ENCODE measurements at regions not wholly inside any gene's neighbourhood (a gene's known extent, or its start where the extent isn't known, plus 50 kb on each side); places are given as distances from the start of the nearest gene placed in this dataset.
A peak's percentile ranks its signal among the peaks of the same experiment; 100 is the strongest.

DNA sequence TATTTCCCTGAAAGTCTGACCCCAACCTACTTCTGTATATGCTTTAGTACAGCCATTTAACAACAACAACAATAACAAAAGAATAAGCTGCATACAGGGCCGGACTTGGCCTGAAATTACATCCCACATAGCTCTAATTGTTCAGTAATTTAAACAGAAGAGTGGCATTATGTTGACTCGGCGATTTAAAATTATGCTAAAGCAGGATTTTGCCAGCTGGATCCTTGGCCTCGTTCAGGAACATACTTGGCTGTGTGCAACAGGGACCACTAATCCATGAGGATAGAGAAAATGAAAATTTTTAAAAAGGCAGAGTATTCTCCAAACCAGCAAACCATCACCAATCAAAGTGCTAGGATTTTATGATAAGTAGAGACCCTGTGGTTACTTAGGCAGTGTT is 433.1 kb upstream of the RBMS3 start:
- H3K4me1 Mint-ChIP-seq (ENCODE audit: low read depth): no peaks in the 10 kb centered on the region
- H3K9me3 Mint-ChIP-seq (ENCODE audit: low read depth): no peaks in the 10 kb centered on the region
- no peak for DNase-seq (ENCODE audit: low spot score)
- TF ChIP-seq, protein P1, sequence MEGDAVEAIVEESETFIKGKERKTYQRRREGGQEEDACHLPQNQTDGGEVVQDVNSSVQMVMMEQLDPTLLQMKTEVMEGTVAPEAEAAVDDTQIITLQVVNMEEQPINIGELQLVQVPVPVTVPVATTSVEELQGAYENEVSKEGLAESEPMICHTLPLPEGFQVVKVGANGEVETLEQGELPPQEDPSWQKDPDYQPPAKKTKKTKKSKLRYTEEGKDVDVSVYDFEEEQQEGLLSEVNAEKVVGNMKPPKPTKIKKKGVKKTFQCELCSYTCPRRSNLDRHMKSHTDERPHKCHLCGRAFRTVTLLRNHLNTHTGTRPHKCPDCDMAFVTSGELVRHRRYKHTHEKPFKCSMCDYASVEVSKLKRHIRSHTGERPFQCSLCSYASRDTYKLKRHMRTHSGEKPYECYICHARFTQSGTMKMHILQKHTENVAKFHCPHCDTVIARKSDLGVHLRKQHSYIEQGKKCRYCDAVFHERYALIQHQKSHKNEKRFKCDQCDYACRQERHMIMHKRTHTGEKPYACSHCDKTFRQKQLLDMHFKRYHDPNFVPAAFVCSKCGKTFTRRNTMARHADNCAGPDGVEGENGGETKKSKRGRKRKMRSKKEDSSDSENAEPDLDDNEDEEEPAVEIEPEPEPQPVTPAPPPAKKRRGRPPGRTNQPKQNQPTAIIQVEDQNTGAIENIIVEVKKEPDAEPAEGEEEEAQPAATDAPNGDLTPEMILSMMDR (IDR thresholded peaks at IDR 0.05): no peak
- no peak overlapping the region for H3K4me3 Mint-ChIP-seq (ENCODE audit: unreplicated experiment)
- H3K27ac Mint-ChIP-seq (ENCODE audit: unreplicated experiment): no peak overlapping the region
- H3K36me3 Mint-ChIP-seq (ENCODE audit: low read depth): no peaks in the 10 kb centered on the region
- peaks cover 5% of the 10 kb centered on the region for H3K27me3 Mint-ChIP-seq (ENCODE audit: low read depth)

DNA sequence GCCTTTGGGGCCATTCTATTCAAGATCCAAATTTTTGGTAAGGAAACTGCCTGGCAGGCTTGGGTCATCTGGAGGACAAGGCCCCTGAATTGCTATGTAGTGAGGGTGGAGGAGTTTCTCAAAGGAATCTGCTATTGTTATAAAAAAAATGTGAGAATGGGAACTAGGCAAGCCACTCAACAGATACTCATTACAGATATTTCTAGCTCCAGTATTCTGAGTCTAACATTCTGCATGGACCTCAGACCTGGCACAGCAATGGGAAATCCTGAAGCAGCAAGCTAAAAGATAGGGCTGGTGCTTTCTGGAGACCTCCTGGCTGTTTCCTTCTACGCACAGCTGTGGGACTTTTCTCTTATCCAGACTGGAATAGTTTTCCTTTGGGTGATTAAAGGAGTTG is 430.7 kb upstream of the RBMS3 start:
- no peaks in the 10 kb centered on the region for H3K36me3 Mint-ChIP-seq (ENCODE audit: low read depth)
- H3K27me3 Mint-ChIP-seq (ENCODE audit: low read depth): peaks cover 1% of the 10 kb centered on the region
- TF ChIP-seq, protein P1 (IDR thresholded peaks at IDR 0.05): no peak
- no peak overlapping the region for H3K4me3 Mint-ChIP-seq (ENCODE audit: unreplicated experiment)
- H3K4me1 Mint-ChIP-seq (ENCODE audit: low read depth): no peaks in the 10 kb centered on the region
- no peak for DNase-seq (ENCODE audit: low spot score)
- H3K9me3 Mint-ChIP-seq (ENCODE audit: low read depth): no peaks in the 10 kb centered on the region
- H3K27ac Mint-ChIP-seq (ENCODE audit: unreplicated experiment): no peak overlapping the region

DNA sequence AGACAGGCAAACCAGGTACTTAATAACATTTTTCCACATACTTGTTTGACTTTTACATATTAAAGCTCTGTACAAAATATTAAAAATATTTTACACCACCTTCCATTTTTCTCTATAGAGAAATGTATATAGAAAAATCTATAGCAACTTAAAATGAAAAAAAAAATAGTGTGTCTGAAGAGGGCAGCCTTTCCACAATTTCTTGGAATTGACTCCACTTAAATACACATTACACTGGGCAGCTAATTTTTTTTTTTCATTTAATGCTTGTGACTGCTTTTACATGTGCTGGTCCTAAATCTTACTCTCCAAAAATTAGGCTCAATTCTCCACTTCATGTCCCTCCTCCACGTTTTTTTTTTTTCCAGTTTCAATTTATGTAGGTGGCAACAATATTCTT is 427.0 kb upstream of the RBMS3 start:
- no peak for DNase-seq (ENCODE audit: low spot score)
- TF ChIP-seq, protein P1 (IDR thresholded peaks at IDR 0.05): peak; percentile 76
- H3K4me1 Mint-ChIP-seq (ENCODE audit: low read depth): no peaks in the 10 kb centered on the region
- no peak overlapping the region for H3K4me3 Mint-ChIP-seq (ENCODE audit: unreplicated experiment)
- H3K9me3 Mint-ChIP-seq (ENCODE audit: low read depth): no peaks in the 10 kb centered on the region
- no peaks in the 10 kb centered on the region for H3K36me3 Mint-ChIP-seq (ENCODE audit: low read depth)
- H3K27me3 Mint-ChIP-seq (ENCODE audit: low read depth): no peaks in the 10 kb centered on the region
- no peak overlapping the region for H3K27ac Mint-ChIP-seq (ENCODE audit: unreplicated experiment)

DNA sequence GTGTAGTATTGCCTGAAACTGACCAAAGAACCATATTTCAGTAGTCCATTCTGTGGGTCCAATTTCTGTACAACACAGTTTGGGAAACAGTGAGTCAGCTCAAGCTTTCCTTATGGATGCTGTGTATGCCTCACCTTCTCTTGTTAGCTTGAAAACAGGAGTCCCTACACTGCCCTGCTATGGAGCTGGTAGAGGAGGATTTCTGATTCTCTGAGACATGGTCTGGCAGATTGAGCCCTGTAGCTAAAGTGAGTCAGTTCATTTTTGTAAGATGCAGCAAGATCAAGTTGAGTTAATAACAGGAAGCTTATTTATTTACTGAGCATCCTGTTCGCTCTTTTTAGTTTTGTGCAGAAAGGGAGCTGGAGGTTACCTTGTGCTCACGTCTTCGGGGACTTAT is 424.1 kb upstream of the RBMS3 start:
- no peak for DNase-seq (ENCODE audit: low spot score)
- no peak overlapping the region for H3K4me3 Mint-ChIP-seq (ENCODE audit: unreplicated experiment)
- H3K4me1 Mint-ChIP-seq (ENCODE audit: low read depth): peaks cover 12% of the 10 kb centered on the region
- no peaks in the 10 kb centered on the region for H3K36me3 Mint-ChIP-seq (ENCODE audit: low read depth)
- TF ChIP-seq, protein P1 (IDR thresholded peaks at IDR 0.05): no peak
- no peaks in the 10 kb centered on the region for H3K27me3 Mint-ChIP-seq (ENCODE audit: low read depth)
- no peaks in the 10 kb centered on the region for H3K9me3 Mint-ChIP-seq (ENCODE audit: low read depth)
- H3K27ac Mint-ChIP-seq (ENCODE audit: unreplicated experiment): no peak overlapping the region

DNA sequence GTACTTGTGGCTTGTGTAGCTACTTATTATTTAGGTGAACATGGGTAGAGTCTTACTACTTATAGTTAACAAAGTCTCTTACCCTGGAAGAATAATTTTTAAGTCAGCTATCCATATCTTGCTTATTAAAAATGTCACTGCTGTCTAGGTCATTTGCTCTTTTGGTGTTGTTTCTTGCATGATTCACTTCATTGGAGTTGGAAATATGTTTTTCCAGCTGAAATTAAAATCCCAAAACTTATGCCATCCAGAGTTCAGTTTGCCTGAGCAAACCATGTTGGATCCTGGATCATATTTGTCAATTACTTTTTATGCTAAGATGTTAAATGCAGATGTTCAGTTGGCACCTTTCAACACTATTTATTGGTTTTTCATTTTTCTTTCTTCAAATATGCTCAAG is 421.0 kb upstream of the RBMS3 start:
- no peak overlapping the region for H3K27ac Mint-ChIP-seq (ENCODE audit: unreplicated experiment)

More for the DNA sequence above, 421.0 kb upstream of the RBMS3 start:
- no peak for DNase-seq (ENCODE audit: low spot score)
- Mint-ChIP-seq H3K27me3 (ENCODE audit: low read depth) (no peaks in the 10 kb centered on the region), H3K4me1 (ENCODE audit: low read depth) (peaks cover 15% of the 10 kb centered on the region), H3K36me3 (ENCODE audit: low read depth) (no peaks in the 10 kb centered on the region), H3K9me3 (ENCODE audit: low read depth) (no peaks in the 10 kb centered on the region), H3K4me3 (ENCODE audit: unreplicated experiment) (no peak overlapping the region)
- TF ChIP-seq, protein P1 (IDR thresholded peaks at IDR 0.05): no peak

Data from chondrocyte (in vitro differentiated cells).